ENCODE measurements at regions not wholly inside any gene's neighbourhood (a gene's known extent, or its start where the extent isn't known, plus 50 kb on each side); places are given as distances from the start of the nearest gene placed in this dataset.

GRCh38 chr19:20325151-20325550 lies 158.1 kb downstream of the ZNF486 start:
- Histone ChIP-seq H3K4me2 (ENCODE audit: control insufficient read depth, extremely low read depth, insufficient read depth, low read depth, low read length) (no peak overlapping the region), H3K36me3 (ENCODE audit: control insufficient read depth in 2 of 2, extremely low read depth in 1 of 2, insufficient read depth in 2 of 2, low read length in 2 of 2) (no peaks in the 10 kb centered on the region), H3K4me1 (ENCODE audit: control insufficient read depth, extremely low read depth, insufficient read depth, low read length) (no peaks in the 10 kb centered on the region), H4K20me1 (ENCODE audit: control insufficient read depth, extremely low read depth, insufficient read depth, low read length) (no peaks in the 10 kb centered on the region), H3K9me1 (ENCODE audit: control insufficient read depth, extremely low read depth, insufficient read depth, low read length) (no peaks in the 10 kb centered on the region), H3K4me3 (ENCODE audit: control insufficient read depth in 2 of 3, extremely low read depth in 1 of 3, insufficient read depth in 2 of 3, low read depth in 1 of 3, low read length in 3 of 3) (no peak overlapping the region), H2AFZ (ENCODE audit: control insufficient read depth, low read length) (no peak overlapping the region), H3K9me3 (ENCODE audit: control insufficient read depth, low read depth, low read length) (peaks cover 2% of the 10 kb centered on the region), H3K27me3 (ENCODE audit: control insufficient read depth, extremely low read depth, insufficient read depth, low read length) (no peaks in the 10 kb centered on the region), H3K79me2 (ENCODE audit: control insufficient read depth, insufficient read depth, low read length) (no peaks in the 10 kb centered on the region), H3K9ac (ENCODE audit: control insufficient read depth, extremely low read depth, insufficient read depth, low read length) (no peak overlapping the region), H3K27ac (ENCODE audit: control insufficient read depth, insufficient read depth, low read length) (no peak overlapping the region)
- no peak for TF ChIP-seq EZH2 (IDR thresholded peaks at IDR 0.05; ENCODE audit: low read length)
- TF ChIP-seq CTCF (optimal IDR thresholded peaks at IDR 0.05 in 1 of 3, IDR thresholded peaks at IDR 0.05 in 1 of 3, conservative IDR thresholded peaks at IDR 0.05 in 1 of 3; ENCODE audit: extremely low read depth in 1 of 3, insufficient read depth in 2 of 3, low read length in 3 of 3) = no peak
- FAIRE-seq (no peak), DNase-seq (ENCODE audit: low read depth, low spot score) (no peak)
- dilution Hi-C loops (cut with MboI; ENCODE audit: extremely low pct_ligation_motif_present, low sequenced_read_pairs) = no loop called here

GRCh38 chr19:20321139-20321763 lies 154.2 kb downstream of the ZNF486 start:
- dilution Hi-C loops (cut with MboI; ENCODE audit: extremely low pct_ligation_motif_present, low sequenced_read_pairs) = no loop called here
- Histone ChIP-seq H3K9ac (ENCODE audit: control insufficient read depth, extremely low read depth, insufficient read depth, low read length) (no peak overlapping the region), H2AFZ (ENCODE audit: control insufficient read depth, low read length) (no peak overlapping the region), H4K20me1 (ENCODE audit: control insufficient read depth, extremely low read depth, insufficient read depth, low read length) (no peaks in the 10 kb centered on the region), H3K4me2 (ENCODE audit: control insufficient read depth, extremely low read depth, insufficient read depth, low read depth, low read length) (no peak overlapping the region), H3K9me3 (ENCODE audit: control insufficient read depth, low read depth, low read length) (peaks cover 2% of the 10 kb centered on the region), H3K36me3 (ENCODE audit: control insufficient read depth in 2 of 2, extremely low read depth in 1 of 2, insufficient read depth in 2 of 2, low read length in 2 of 2) (no peaks in the 10 kb centered on the region), H3K9me1 (ENCODE audit: control insufficient read depth, extremely low read depth, insufficient read depth, low read length) (no peaks in the 10 kb centered on the region), H3K79me2 (ENCODE audit: control insufficient read depth, insufficient read depth, low read length) (no peaks in the 10 kb centered on the region), H3K27me3 (ENCODE audit: control insufficient read depth, extremely low read depth, insufficient read depth, low read length) (no peaks in the 10 kb centered on the region), H3K4me1 (ENCODE audit: control insufficient read depth, extremely low read depth, insufficient read depth, low read length) (no peaks in the 10 kb centered on the region), H3K27ac (ENCODE audit: control insufficient read depth, insufficient read depth, low read length) (no peak overlapping the region), H3K4me3 (ENCODE audit: control insufficient read depth in 2 of 3, extremely low read depth in 1 of 3, insufficient read depth in 2 of 3, low read depth in 1 of 3, low read length in 3 of 3) (no peak overlapping the region)
- no peak for TF ChIP-seq CTCF (optimal IDR thresholded peaks at IDR 0.05 in 1 of 3, IDR thresholded peaks at IDR 0.05 in 1 of 3, conservative IDR thresholded peaks at IDR 0.05 in 1 of 3; ENCODE audit: extremely low read depth in 1 of 3, insufficient read depth in 2 of 3, low read length in 3 of 3)
- no peak for TF ChIP-seq EZH2 (IDR thresholded peaks at IDR 0.05; ENCODE audit: low read length)
- FAIRE-seq (no peak), DNase-seq (ENCODE audit: low read depth, low spot score) (no peak)

All from keratinocyte (primary cell).